B cell (primary cell): ENCODE measurements at regions not wholly inside any gene's neighbourhood (a gene's known extent, or its start where the extent isn't known, plus 50 kb on each side); places are given as distances from the start of the nearest gene placed in this dataset.

Experiments used
- ATAC-seq: fragments of 200-7000 bp; cut with Tn5 transposase; one replicate; pipeline ENCODE4 v1.10.0; 2021; ENCODE audit warnings: low read depth, mild to moderate bottlenecking, moderate number of reproducible peaks, moderate library complexity
- CTCF ChIA-PET: fragments of 350-600 bp; sonication (Branson Sonifier 250); formaldehyde crosslinking; loops from one replicate; lab custom pipeline; 2021; ENCODE audit warnings: antibody characterized with exemption, inconsistent platforms; lab: Charles Lee
- POLR2A ChIA-PET: fragments of 350-600 bp; sonication (Branson Sonifier 250); formaldehyde crosslinking; loops from one replicate; lab custom pipeline; 2021; ENCODE audit warnings: antibody characterized with exemption; lab: Charles Lee
- DNase-seq: peaks from one replicate; pipeline ENCODE4 v3.0.0; 2013
- H2AFZ ChIP-seq: 2 replicates; pipeline ENCODE4 v1.6.1; 2012; ENCODE audit warnings: mild to moderate bottlenecking, low read depth, low read length; ENCODE audit not compliant: insufficient read depth, poor library complexity, severe bottlenecking
- H3K27ac ChIP-seq, 2 donors: 1 replicate in 1 of 2; 2 replicates in 1 of 2; pipeline ENCODE4 v1.5.1; 2012 to 2013; ENCODE audit warnings: low read length in 2 of 2, mild to moderate bottlenecking in 2 of 2, moderate library complexity in 1 of 2
- H3K27me3 ChIP-seq, 4 experiments: fragments of 200-600 bp in 1 of 4; sonication (generic) in 1 of 4; replicated peaks in 1 of 4; 1 replicate in 2 of 4; 2 replicates in 2 of 4; pipeline versions ENCODE4 v1.6.1 to v1.7.0; 2013 to 2016; ENCODE audit warnings: low read length in 3 of 4, mild to moderate bottlenecking in 2 of 4, mixed read lengths in 1 of 4, moderate library complexity in 1 of 4; ENCODE audit not compliant: insufficient read depth in 4 of 4, control insufficient read depth in 3 of 4; ENCODE audit errors: control extremely low read depth in 1 of 4
- H3K36me3 ChIP-seq, 2 experiments: replicated peaks in 1 of 2; 1 replicate in 1 of 2; 2 replicates in 1 of 2; pipeline versions ENCODE4 v1.6.1 to v1.7.1; 2013; ENCODE audit warnings: low read length in 1 of 2; ENCODE audit not compliant: insufficient read depth in 2 of 2, control insufficient read depth in 1 of 2; ENCODE audit errors: control extremely low read depth in 1 of 2, extremely low read depth in 1 of 2
- H3K4me1 ChIP-seq, 2 donors: fragments of 200-600 bp in 1 of 2; sonication (generic) in 1 of 2; 1 replicate in 1 of 2; 2 replicates in 1 of 2; pipeline versions ENCODE4 v1.5.1 to v1.6.1; 2013 to 2017; ENCODE audit warnings: low read length in 2 of 2; ENCODE audit not compliant: control insufficient read depth in 2 of 2, insufficient read depth in 2 of 2
- H3K4me2 ChIP-seq: replicated peaks from 2 replicates; pipeline ENCODE3; 2012; ENCODE audit warnings: mild to moderate bottlenecking, low read depth, low read length; ENCODE audit not compliant: poor library complexity, severe bottlenecking
- H3K4me3 ChIP-seq, 5 experiments: fragments of 200-600 bp in 1 of 5; sonication (generic) in 1 of 5; 1 replicate in 3 of 5; 2 replicates in 2 of 5; pipeline versions ENCODE4 v1.5.1 to v1.7.0; 2011 to 2016; ENCODE audit warnings: low read length in 4 of 5, mild to moderate bottlenecking in 4 of 5, low read depth in 2 of 5, control low read depth in 1 of 5, moderate library complexity in 1 of 5; ENCODE audit not compliant: insufficient read depth in 1 of 5; ENCODE audit errors: control extremely low read depth in 1 of 5, extremely low read depth in 1 of 5
- H3K79me2 ChIP-seq: fragments of 200-600 bp; sonication (generic); one replicate; pipeline ENCODE4 v1.6.0; 2016; ENCODE audit warnings: low read length; ENCODE audit not compliant: control insufficient read depth, insufficient read depth
- H3K9ac ChIP-seq: fragments of 200-600 bp; sonication (generic); 2 replicates; pipeline ENCODE4 v1.6.1; 2017; ENCODE audit warnings: mild to moderate bottlenecking, low read length, moderate library complexity
- H3K9me3 ChIP-seq, 3 donors: one replicate each; pipeline versions ENCODE4 v1.6.1 to v1.7.1; 2013; ENCODE audit warnings: low read length in 2 of 3; ENCODE audit not compliant: control insufficient read depth in 2 of 3, insufficient read depth in 1 of 3; ENCODE audit errors: control extremely low read depth in 1 of 3
- H4K20me1 ChIP-seq: 2 replicates; pipeline ENCODE4 v1.6.0; 2012; ENCODE audit warnings: mild to moderate bottlenecking, low read length; ENCODE audit not compliant: insufficient read depth, control insufficient read depth, poor library complexity, severe bottlenecking
- H3K27ac Mint-ChIP-seq: one replicate; pipeline ENCODE4 v1.8.0; 2021; ENCODE audit warnings: mixed read lengths
- H3K27me3 Mint-ChIP-seq: one replicate; pipeline ENCODE4 v1.8.0; 2021; ENCODE audit warnings: mixed read lengths
- H3K4me1 Mint-ChIP-seq: one replicate; pipeline ENCODE4 v1.8.0; 2021; ENCODE audit warnings: mixed read lengths
- H3K4me3 Mint-ChIP-seq: one replicate; pipeline ENCODE4 v1.8.0; 2021; ENCODE audit warnings: mixed read lengths
- H3K9me3 Mint-ChIP-seq: one replicate; pipeline ENCODE4 v1.8.0; 2022; ENCODE audit warnings: mixed read lengths; ENCODE audit not compliant: insufficient read depth
- EZH2 ChIP-seq: IDR thresholded peaks from 2 replicates; pipeline ENCODE4 v1.6.1; 2012; ENCODE audit warnings: borderline replicate concordance, low read depth, mild to moderate bottlenecking, moderate library complexity, low read length; ENCODE audit not compliant: insufficient read depth, poor library complexity, severe bottlenecking
- whole genome bisulfite sequencing: methylation state at CpG from one replicate; pipeline ENCODE4 v1.1.5; 2013; ENCODE audit warnings: missing lambda C conversion rate; ENCODE audit not compliant: insufficient coverage; 5-methylcytosine and 5-hydroxymethylcytosine counted together
- intact Hi-C: fragments of 100-400 bp; cut with micrococcal nuclease; formaldehyde crosslinking; loops from one replicate; pipeline ENCODE4 v1.10.0; 2022
- TF ChIP-seq, protein P1 (sequence below): fragments of 200-600 bp; IDR thresholded peaks from one replicate; pipeline ENCODE4 v1.8.0; 2022; ENCODE audit warnings: antibody characterized with exemption, mild to moderate bottlenecking

DNA sequence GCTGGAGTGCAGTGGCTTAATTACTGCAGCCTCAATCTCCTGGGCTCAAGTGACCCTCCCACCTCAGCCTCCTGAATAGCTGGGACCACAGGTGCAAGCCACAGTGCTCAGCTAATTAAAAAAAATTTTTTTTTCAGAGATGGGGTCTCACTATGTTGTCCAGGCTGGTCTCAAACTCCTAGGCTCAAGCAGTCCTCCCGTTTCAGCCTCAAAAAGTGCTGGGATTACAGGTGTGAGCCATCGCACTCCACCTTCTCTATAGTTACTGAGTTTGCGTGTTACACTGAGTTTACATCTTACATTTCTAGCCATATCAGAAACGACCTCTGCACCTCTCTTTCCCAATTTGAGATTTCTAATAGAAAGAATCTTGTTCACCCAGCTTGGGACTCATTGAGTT is 53.6 kb upstream of the EML4 start:
- ATAC-seq (no peak), DNase-seq (no peak)
- Mint-ChIP-seq H3K9me3 (no peaks in the 10 kb centered on the region), H3K4me3 (no peak overlapping the region), H3K27me3 (no peaks in the 10 kb centered on the region), H3K27ac (no peak overlapping the region), H3K4me1 (peaks cover 65% of the 10 kb centered on the region)
- H2AFZ ChIP-seq = no peak overlapping the region
- H3K9ac ChIP-seq = no peak overlapping the region
- POLR2A ChIA-PET = interaction anchor here (5.1 kb wide), 1 partner anchor 10 kb away, joined by 28 read pairs; no protein-coding TSS in a partner anchor
- no peaks in the 10 kb centered on the region for H3K36me3 ChIP-seq
- no peaks in the 10 kb centered on the region for H4K20me1 ChIP-seq
- H3K4me3 ChIP-seq = no peak overlapping the region
- peaks cover 14% of the 10 kb centered on the region for H3K79me2 ChIP-seq
- TF ChIP-seq, protein P1, sequence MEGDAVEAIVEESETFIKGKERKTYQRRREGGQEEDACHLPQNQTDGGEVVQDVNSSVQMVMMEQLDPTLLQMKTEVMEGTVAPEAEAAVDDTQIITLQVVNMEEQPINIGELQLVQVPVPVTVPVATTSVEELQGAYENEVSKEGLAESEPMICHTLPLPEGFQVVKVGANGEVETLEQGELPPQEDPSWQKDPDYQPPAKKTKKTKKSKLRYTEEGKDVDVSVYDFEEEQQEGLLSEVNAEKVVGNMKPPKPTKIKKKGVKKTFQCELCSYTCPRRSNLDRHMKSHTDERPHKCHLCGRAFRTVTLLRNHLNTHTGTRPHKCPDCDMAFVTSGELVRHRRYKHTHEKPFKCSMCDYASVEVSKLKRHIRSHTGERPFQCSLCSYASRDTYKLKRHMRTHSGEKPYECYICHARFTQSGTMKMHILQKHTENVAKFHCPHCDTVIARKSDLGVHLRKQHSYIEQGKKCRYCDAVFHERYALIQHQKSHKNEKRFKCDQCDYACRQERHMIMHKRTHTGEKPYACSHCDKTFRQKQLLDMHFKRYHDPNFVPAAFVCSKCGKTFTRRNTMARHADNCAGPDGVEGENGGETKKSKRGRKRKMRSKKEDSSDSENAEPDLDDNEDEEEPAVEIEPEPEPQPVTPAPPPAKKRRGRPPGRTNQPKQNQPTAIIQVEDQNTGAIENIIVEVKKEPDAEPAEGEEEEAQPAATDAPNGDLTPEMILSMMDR = no peak
- no peak for TF ChIP-seq EZH2
- H3K4me2 ChIP-seq = no peak overlapping the region
- no peaks in the 10 kb centered on the region for H3K9me3 ChIP-seq
- intact Hi-C loops = loop anchor here (5.0 kb wide), 1 partner anchor 82 kb away; no protein-coding TSS in a partner anchor
- CTCF ChIA-PET = interaction anchor here (0.7 to 4.8 kb wide), 4 partner anchors 10 to 81 kb away, joined by 3 to 37 read pairs (median 3); no protein-coding TSS in a partner anchor
- 100% methylated on average over 1 of the region's 4 CpGs for WGBS
- no peak overlapping the region for H3K27ac ChIP-seq
- H3K27me3 ChIP-seq = no peaks in the 10 kb centered on the region
- peaks cover 52 to 62% of the 10 kb centered on the region in 2 donors for H3K4me1 ChIP-seq
